GM19239 (cell line): ENCODE measurements at regions not wholly inside any gene's neighbourhood (a gene's known extent, or its start where the extent isn't known, plus 50 kb on each side); places are given as distances from the start of the nearest gene placed in this dataset.
A peak's percentile ranks its signal among the peaks of the same experiment; 100 is the strongest.

Source experiments
- DNase-seq: peaks from one replicate; pipeline ENCODE4 v3.0.0; 2011; ENCODE audit warnings: low spot score; ENCODE audit not compliant: insufficient read length
- FAIRE-seq: peaks from 2 replicates; lab custom pipeline; 2011; peaks lifted over from hg19 to GRCh38; lab: Jason Lieb, UNC

GRCh38 chr14:53696217-53696965 lies 260.2 kb downstream of the BMP4 start:
- FAIRE-seq (no peak), DNase-seq (no peak)

- FAIRE-seq (peak; percentile 4), DNase-seq (no peak)
Measured at GRCh38 chr14:53695692-53696214, 260.9 kb downstream of the BMP4 start.

- FAIRE-seq, result no peak
Measured at GRCh38 chr14:53692885-53693284, 263.7 kb downstream of the BMP4 start.

GRCh38 chr14:53692451-53692850 lies 264.2 kb downstream of the BMP4 start:
- DNase-seq, result no peak
- no peak for FAIRE-seq

More at GRCh38 chr14:53692885-53693284, 263.7 kb downstream of the BMP4 start:
- no peak for DNase-seq

- FAIRE-seq (no peak), DNase-seq (no peak)
Measured at GRCh38 chr14:53683229-53683628, 273.4 kb downstream of the BMP4 start.

- DNase-seq (no peak), FAIRE-seq (no peak)
Measured at GRCh38 chr14:53672526-53672925, 284.1 kb downstream of the BMP4 start.

GRCh38 chr14:53670701-53671100 lies 285.9 kb downstream of the BMP4 start:
- DNase-seq, result no peak
- no peak for FAIRE-seq

GRCh38 chr14:53668897-53669296 lies 287.7 kb downstream of the BMP4 start:
- DNase-seq, result no peak
- no peak for FAIRE-seq

- FAIRE-seq (no peak), DNase-seq (no peak)
Measured at GRCh38 chr14:53663709-53664108, 292.9 kb downstream of the BMP4 start.

GRCh38 chr14:53655080-53655785 lies 301.4 kb downstream of the BMP4 start:
- FAIRE-seq (peak; percentile 65), DNase-seq (no peak)

GRCh38 chr14:53652068-53652467 lies 304.6 kb downstream of the BMP4 start:
- DNase-seq, result no peak
- no peak for FAIRE-seq

- DNase-seq (no peak), FAIRE-seq (no peak)
Measured at GRCh38 chr14:53651096-53651740, 305.4 kb downstream of the BMP4 start.

GRCh38 chr14:53646925-53647324 lies 309.7 kb downstream of the BMP4 start:
- DNase-seq, result no peak
- FAIRE-seq, result no peak

GRCh38 chr14:53640695-53641094 lies 315.9 kb downstream of the BMP4 start:
- no peak for DNase-seq
- no peak for FAIRE-seq

- DNase-seq, result no peak
Measured at GRCh38 chr14:53638966-53639365, 317.7 kb downstream of the BMP4 start.

GRCh38 chr14:53634793-53635192 lies 321.8 kb downstream of the BMP4 start:
- DNase-seq, result no peak
- no peak for FAIRE-seq

More at GRCh38 chr14:53638966-53639365, 317.7 kb downstream of the BMP4 start:
- FAIRE-seq, result no peak

GRCh38 chr14:53630336-53630735 lies 326.3 kb downstream of the BMP4 start:
- FAIRE-seq, result no peak
- DNase-seq, result no peak

- DNase-seq, result no peak
Measured at GRCh38 chr14:53628732-53629430, 327.7 kb downstream of the BMP4 start.

GRCh38 chr14:53628261-53628660 lies 328.4 kb downstream of the BMP4 start:
- FAIRE-seq (no peak), DNase-seq (no peak)

More at GRCh38 chr14:53628732-53629430, 327.7 kb downstream of the BMP4 start:
- no peak for FAIRE-seq

- no peak for DNase-seq
- FAIRE-seq, result no peak
Measured at GRCh38 chr14:53626761-53627160, 329.9 kb downstream of the BMP4 start.
